Thymus (tissue), 11 donors: ENCODE measurements at regions not wholly inside any gene's neighbourhood (a gene's known extent, or its start where the extent isn't known, plus 50 kb on each side); places are given as distances from the start of the nearest gene placed in this dataset.

Experiments used
- DNase-seq, 9 donors: peaks; one replicate each; pipeline ENCODE4 v3.0.0-alpha.2; 2013; ENCODE audit warnings: low spot score in 9 of 9, low read depth in 6 of 9, missing footprints in 1 of 9
- H3K27ac ChIP-seq, 2 donors: one replicate each; pipeline ENCODE4 v1.5.1; 2013; ENCODE audit warnings: control low read depth in 1 of 2, low read depth in 1 of 2, low read length in 1 of 2, mild to moderate bottlenecking in 1 of 2, moderate library complexity in 1 of 2
- H3K27me3 ChIP-seq, 2 donors: one replicate each; pipeline ENCODE4 v1.5.1; 2013; ENCODE audit warnings: low read length in 1 of 2; ENCODE audit not compliant: control insufficient read depth in 2 of 2, insufficient read depth in 1 of 2
- H3K36me3 ChIP-seq, 2 donors: one replicate each; pipeline ENCODE4 v1.5.1; 2013; ENCODE audit warnings: low read length in 1 of 2, mild to moderate bottlenecking in 1 of 2, moderate library complexity in 1 of 2; ENCODE audit not compliant: control insufficient read depth in 2 of 2, insufficient read depth in 2 of 2
- H3K4me1 ChIP-seq, 2 donors: one replicate each; pipeline ENCODE4 v1.5.1; 2013; ENCODE audit warnings: low read length in 2 of 2; ENCODE audit not compliant: control insufficient read depth in 2 of 2, insufficient read depth in 2 of 2
- H3K4me3 ChIP-seq, 2 donors: one replicate each; pipeline ENCODE4 v1.5.1; 2013; ENCODE audit warnings: low read length in 2 of 2, control low read depth in 1 of 2, mild to moderate bottlenecking in 1 of 2
- H3K9me3 ChIP-seq, 2 donors: one replicate each; pipeline ENCODE4 v1.5.1; 2013; ENCODE audit warnings: low read length in 1 of 2, mild to moderate bottlenecking in 1 of 2; ENCODE audit not compliant: control insufficient read depth in 2 of 2, insufficient read depth in 1 of 2
- WGBS: extraction: QIAGEN DNeasy Blood & Tissue Kit; methylation state at CpG from one replicate; pipeline ENCODE4 v1.1.7; 2013; 5-methylcytosine and 5-hydroxymethylcytosine counted together
- donor health status: healthy.

DNA sequence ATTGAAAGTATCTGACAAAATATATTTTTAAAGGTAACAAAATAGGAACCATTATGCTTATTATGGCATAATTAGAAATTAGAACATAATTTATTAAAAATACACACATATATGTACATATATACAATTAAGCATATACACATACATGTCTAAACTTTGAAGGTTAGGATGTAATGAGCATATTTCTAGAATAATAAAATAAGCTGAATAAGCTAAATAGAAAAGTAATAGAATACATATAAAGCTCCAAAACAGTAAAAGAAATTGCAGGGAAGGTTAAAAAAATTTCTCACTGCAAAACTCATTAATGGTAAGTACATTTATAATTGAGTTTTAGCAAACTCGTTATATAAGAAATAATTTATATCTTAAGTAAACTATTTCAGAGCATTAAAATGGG lies 1561.5 kb upstream of the ZEB2 start:
- Histone ChIP-seq H3K36me3 (no peaks in the 10 kb centered on the region), H3K4me1 (no peaks in the 10 kb centered on the region), H3K9me3 (no peaks in the 10 kb centered on the region), H3K27ac (no peak overlapping the region), H3K27me3 (no peaks in the 10 kb centered on the region), H3K4me3 (no peak overlapping the region)
- DNase-seq = no peak
- WGBS = 96% methylated on average over 1 of the region's 1 CpG

DNA sequence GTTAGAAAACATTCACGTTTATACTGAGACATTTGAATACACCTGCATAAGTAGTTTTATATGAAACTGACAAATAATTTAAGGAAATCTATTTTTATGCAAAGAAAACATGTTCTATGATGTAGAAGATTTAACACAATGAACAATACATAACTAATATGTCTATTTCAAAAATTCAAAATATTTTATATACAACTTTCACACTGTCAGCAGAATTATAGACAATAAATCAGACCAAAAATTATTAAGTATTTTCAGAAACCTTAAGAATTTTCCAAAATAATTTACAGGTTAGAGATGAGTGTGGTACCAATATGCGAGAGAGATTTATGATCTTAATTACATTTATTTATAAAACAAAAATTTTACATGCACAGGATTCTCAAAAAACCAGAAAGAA lies 1561.0 kb upstream of the ZEB2 start:
- Histone ChIP-seq H3K9me3 (no peaks in the 10 kb centered on the region), H3K27me3 (no peaks in the 10 kb centered on the region), H3K36me3 (no peaks in the 10 kb centered on the region), H3K4me1 (no peaks in the 10 kb centered on the region), H3K4me3 (no peak overlapping the region), H3K27ac (no peak overlapping the region)
- no peak for DNase-seq
- WGBS = 90% methylated on average over 2 of the region's 2 CpGs

DNA sequence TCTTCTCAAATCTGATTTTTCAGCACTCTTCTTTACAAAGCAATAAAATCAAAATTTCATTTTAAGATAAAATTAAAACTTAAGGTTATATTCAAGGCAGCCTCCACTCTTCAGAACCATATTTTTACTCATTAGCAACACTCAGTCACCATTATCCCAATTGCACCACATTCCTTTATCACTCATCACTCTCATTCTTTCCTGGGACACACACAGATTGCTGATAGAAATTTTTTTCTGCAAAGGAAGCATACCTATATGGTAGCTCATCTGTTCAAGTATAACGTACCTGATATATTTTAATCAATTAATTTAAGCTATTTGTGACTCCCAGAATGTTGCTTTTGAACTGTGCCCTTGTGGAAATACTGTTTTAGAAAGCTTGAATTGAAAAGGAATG lies 1559.3 kb upstream of the ZEB2 start:
- H3K36me3 ChIP-seq = no peaks in the 10 kb centered on the region
- no peaks in the 10 kb centered on the region for H3K9me3 ChIP-seq
- no peak overlapping the region for H3K4me3 ChIP-seq
- no peak overlapping the region for H3K27ac ChIP-seq
- WGBS = 80% methylated on average over 1 of the region's 1 CpG
- DNase-seq = no peak
- no peaks in the 10 kb centered on the region for H3K4me1 ChIP-seq
- H3K27me3 ChIP-seq = no peaks in the 10 kb centered on the region

- WGBS = 95% methylated on average over 1 of the region's 1 CpG
- Histone ChIP-seq H3K4me1 (no peaks in the 10 kb centered on the region), H3K9me3 (no peaks in the 10 kb centered on the region), H3K36me3 (no peaks in the 10 kb centered on the region), H3K4me3 (no peak overlapping the region), H3K27me3 (no peaks in the 10 kb centered on the region), H3K27ac (no peak overlapping the region)
- no peak for DNase-seq
Measured at GRCh38 chr2:146077156-146077555, 1557.2 kb upstream of the ZEB2 start.

DNA sequence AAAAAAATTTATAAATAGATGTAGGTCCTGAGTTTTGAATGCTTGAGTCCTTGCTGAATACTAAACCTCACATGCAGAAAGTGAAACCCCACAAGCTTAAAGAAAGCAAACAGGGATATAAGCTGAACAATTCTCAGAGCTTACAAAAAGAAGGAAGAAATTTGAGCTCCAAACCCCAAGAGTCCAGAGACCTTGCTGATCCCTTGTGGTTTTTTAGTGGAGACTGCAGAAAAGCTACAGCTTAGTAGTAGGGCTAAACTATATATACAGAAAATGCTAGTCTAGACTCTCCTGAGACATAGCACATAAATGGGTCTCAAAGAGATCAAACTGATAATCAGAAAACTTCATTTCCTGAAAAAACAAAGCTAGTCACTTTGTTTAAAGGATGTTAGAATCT lies 1548.1 kb upstream of the ZEB2 start:
- H3K4me3 ChIP-seq = no peak overlapping the region
- H3K4me1 ChIP-seq = no peaks in the 10 kb centered on the region
- no peak for DNase-seq
- peaks cover 0 to 2% of the 10 kb centered on the region in 2 donors for H3K9me3 ChIP-seq
- no peaks in the 10 kb centered on the region for H3K27me3 ChIP-seq
- no peaks in the 10 kb centered on the region for H3K36me3 ChIP-seq
- no peak overlapping the region for H3K27ac ChIP-seq

- no peak overlapping the region for H3K4me3 ChIP-seq
- no peaks in the 10 kb centered on the region for H3K36me3 ChIP-seq
- H3K27me3 ChIP-seq = no peaks in the 10 kb centered on the region
- DNase-seq = no peak
- no peaks in the 10 kb centered on the region for H3K9me3 ChIP-seq
- WGBS = 94% methylated on average over 1 of the region's 1 CpG
- no peak overlapping the region for H3K27ac ChIP-seq
- no peaks in the 10 kb centered on the region for H3K4me1 ChIP-seq
Measured at GRCh38 chr2:146048141-146048540, 1528.2 kb upstream of the ZEB2 start.

DNA sequence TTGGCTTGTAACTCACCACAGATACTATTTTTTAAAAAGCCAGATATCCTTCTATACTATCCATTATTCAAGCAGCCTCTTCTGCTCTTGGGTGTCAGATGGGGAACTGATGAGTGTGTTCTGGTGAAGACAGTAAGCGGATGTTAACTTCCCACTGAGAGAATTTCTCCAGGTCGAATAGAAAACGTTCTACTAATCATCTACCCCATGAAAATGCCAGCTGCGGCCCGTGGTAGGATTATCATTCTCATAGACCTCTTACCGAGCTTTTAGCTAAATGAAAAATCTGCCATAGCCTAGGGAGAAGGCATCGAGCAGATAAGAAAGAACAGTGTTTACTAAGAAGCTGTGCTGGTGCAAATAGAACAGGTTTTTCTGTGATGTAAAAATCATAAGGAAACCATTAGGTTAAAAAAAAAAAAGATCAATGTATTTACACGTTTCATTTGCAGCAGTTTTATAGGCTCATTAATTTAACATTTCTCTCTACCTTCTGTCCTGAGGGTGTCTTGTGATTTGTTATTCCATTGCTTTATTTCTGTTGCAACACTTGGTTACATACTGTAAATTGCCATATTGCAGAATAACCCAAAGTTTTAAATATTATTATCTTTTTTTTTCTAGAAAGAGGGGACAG lies 1521.5 kb upstream of the ZEB2 start:
- Histone ChIP-seq H3K9me3 (no peaks in the 10 kb centered on the region), H3K36me3 (no peaks in the 10 kb centered on the region), H3K27ac (no peak overlapping the region), H3K4me1 (no peaks in the 10 kb centered on the region), H3K27me3 (no peaks in the 10 kb centered on the region), H3K4me3 (no peak overlapping the region)
- 79% methylated on average over 8 of the region's 8 CpGs for WGBS
- no peak for DNase-seq

GRCh38 chr2:146040051-146040450 lies 1520.1 kb upstream of the ZEB2 start:
- Histone ChIP-seq H3K36me3 (no peaks in the 10 kb centered on the region), H3K4me3 (no peak overlapping the region), H3K27me3 (no peaks in the 10 kb centered on the region), H3K27ac (no peak overlapping the region), H3K4me1 (no peaks in the 10 kb centered on the region), H3K9me3 (no peaks in the 10 kb centered on the region)
- WGBS = 90% methylated on average over 3 of the region's 3 CpGs
- no peak for DNase-seq

- no peak for DNase-seq
- no peaks in the 10 kb centered on the region for H3K9me3 ChIP-seq
- H3K4me3 ChIP-seq = no peak overlapping the region
- no peaks in the 10 kb centered on the region for H3K4me1 ChIP-seq
- no peaks in the 10 kb centered on the region for H3K36me3 ChIP-seq
- no peaks in the 10 kb centered on the region for H3K27me3 ChIP-seq
- no peak overlapping the region for H3K27ac ChIP-seq
- WGBS = 95% methylated on average over 1 of the region's 1 CpG
Measured at GRCh38 chr2:146038014-146038413, 1518.1 kb upstream of the ZEB2 start.
